ENCODE measurements at regions not wholly inside any gene's neighbourhood (a gene's known extent, or its start where the extent isn't known, plus 50 kb on each side); places are given as distances from the start of the nearest gene placed in this dataset.

- H3K36me3 ChIP-seq (ENCODE audit: control insufficient read depth in 2 of 2, insufficient read depth in 1 of 2, low read length in 2 of 2): no peaks in the 10 kb centered on the region
- no peak for TF ChIP-seq MYNN (tag by site-specific recombination; IDR thresholded peaks at IDR 0.05; ENCODE audit: borderline replicate concordance)
- TF ChIP-seq ZNF585B (tag by site-specific recombination; IDR thresholded peaks at IDR 0.05): no peak
- TF ChIP-seq ZNF792 (tag by site-specific recombination; IDR thresholded peaks at IDR 0.05): no peak
- no peak for TF ChIP-seq SETDB1 (IDR thresholded peaks at IDR 0.05; ENCODE audit: insufficient read length, low read length)
- TF ChIP-seq, protein P1, sequence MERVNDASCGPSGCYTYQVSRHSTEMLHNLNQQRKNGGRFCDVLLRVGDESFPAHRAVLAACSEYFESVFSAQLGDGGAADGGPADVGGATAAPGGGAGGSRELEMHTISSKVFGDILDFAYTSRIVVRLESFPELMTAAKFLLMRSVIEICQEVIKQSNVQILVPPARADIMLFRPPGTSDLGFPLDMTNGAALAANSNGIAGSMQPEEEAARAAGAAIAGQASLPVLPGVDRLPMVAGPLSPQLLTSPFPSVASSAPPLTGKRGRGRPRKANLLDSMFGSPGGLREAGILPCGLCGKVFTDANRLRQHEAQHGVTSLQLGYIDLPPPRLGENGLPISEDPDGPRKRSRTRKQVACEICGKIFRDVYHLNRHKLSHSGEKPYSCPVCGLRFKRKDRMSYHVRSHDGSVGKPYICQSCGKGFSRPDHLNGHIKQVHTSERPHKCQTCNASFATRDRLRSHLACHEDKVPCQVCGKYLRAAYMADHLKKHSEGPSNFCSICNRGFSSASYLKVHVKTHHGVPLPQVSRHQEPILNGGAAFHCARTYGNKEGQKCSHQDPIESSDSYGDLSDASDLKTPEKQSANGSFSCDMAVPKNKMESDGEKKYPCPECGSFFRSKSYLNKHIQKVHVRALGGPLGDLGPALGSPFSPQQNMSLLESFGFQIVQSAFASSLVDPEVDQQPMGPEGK (tag by site-specific recombination; IDR thresholded peaks at IDR 0.05): no peak
- TF ChIP-seq ZNF623 (tag by site-specific recombination; IDR thresholded peaks at IDR 0.05): no peak
- no peak for TF ChIP-seq ZBTB10 (tag by site-specific recombination; IDR thresholded peaks at IDR 0.05)
- no peak for TF ChIP-seq KLF9 (tag by site-specific recombination; IDR thresholded peaks at IDR 0.05; ENCODE audit: low read depth)
- TF ChIP-seq, protein P2, sequence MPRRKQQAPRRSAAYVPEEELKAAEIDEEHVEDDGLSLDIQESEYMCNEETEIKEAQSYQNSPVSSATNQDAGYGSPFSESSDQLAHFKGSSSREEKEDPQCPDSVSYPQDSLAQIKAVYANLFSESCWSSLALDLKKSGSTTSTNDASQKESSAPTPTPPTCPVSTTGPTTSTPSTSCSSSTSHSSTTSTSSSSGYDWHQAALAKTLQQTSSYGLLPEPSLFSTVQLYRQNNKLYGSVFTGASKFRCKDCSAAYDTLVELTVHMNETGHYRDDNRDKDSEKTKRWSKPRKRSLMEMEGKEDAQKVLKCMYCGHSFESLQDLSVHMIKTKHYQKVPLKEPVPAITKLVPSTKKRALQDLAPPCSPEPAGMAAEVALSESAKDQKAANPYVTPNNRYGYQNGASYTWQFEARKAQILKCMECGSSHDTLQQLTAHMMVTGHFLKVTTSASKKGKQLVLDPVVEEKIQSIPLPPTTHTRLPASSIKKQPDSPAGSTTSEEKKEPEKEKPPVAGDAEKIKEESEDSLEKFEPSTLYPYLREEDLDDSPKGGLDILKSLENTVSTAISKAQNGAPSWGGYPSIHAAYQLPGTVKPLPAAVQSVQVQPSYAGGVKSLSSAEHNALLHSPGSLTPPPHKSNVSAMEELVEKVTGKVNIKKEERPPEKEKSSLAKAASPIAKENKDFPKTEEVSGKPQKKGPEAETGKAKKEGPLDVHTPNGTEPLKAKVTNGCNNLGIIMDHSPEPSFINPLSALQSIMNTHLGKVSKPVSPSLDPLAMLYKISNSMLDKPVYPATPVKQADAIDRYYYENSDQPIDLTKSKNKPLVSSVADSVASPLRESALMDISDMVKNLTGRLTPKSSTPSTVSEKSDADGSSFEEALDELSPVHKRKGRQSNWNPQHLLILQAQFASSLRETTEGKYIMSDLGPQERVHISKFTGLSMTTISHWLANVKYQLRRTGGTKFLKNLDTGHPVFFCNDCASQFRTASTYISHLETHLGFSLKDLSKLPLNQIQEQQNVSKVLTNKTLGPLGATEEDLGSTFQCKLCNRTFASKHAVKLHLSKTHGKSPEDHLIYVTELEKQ (tag by site-specific recombination; IDR thresholded peaks at IDR 0.05; ENCODE audit: borderline replicate concordance): no peak
- TF ChIP-seq ZNF488 (tag by site-specific recombination; IDR thresholded peaks at IDR 0.05): no peak
- TF ChIP-seq ZNF701 (tag by site-specific recombination; IDR thresholded peaks at IDR 0.05): no peak
- TF ChIP-seq AEBP2 (tag by site-specific recombination; IDR thresholded peaks at IDR 0.05; ENCODE audit: borderline replicate concordance): no peak
- TF ChIP-seq, protein P3, sequence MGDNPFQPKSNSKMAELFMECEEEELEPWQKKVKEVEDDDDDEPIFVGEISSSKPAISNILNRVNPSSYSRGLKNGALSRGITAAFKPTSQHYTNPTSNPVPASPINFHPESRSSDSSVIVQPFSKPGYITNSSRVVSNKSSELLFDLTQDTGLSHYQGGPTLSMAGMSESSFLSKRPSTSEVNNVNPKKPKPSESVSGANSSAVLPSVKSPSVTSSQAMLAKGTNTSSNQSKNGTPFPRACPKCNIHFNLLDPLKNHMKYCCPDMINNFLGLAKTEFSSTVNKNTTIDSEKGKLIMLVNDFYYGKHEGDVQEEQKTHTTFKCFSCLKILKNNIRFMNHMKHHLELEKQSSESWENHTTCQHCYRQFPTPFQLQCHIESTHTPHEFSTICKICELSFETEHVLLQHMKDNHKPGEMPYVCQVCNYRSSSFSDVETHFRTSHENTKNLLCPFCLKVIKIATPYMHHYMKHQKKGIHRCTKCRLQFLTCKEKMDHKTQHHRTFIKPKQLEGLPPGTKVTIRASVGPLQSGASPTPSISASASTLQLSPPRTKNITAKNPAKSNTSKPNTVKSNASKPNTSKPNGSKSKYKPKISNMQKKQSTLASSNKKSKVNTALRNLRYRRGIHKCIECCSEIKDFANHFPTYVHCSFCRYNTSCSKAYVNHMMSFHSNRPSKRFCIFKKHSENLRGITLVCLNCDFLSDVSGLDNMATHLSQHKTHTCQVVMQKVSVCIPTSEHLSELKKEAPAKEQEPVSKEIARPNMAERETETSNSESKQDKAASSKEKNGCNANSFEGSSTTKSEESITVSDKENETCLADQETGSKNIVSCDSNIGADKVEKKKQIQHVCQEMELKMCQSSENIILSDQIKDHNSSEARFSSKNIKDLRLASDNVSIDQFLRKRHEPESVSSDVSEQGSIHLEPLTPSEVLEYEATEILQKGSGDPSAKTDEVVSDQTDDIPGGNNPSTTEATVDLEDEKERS (tag by site-specific recombination; IDR thresholded peaks at IDR 0.05): no peak
- CTCF ChIA-PET: interaction anchor here (0.9 to 2.3 kb wide), 3 partner anchors 27 to 164 kb away, joined by 3 to 10 read pairs (median 4); no protein-coding TSS in a partner anchor
- no peaks in the 10 kb centered on the region; the same call in 1 of the 2 replicates for H3K4me1 ChIP-seq (ENCODE audit: control insufficient read depth, insufficient read depth, low read length)
- no peak overlapping the region for H3K27ac ChIP-seq (ENCODE audit: extremely low read depth, low read depth, low read length)
- POLR2A ChIA-PET: no interaction called here
- H3K4me3 ChIP-seq (ENCODE audit: low read depth, low read length): no peak overlapping the region
- H3K9me3 ChIP-seq (ENCODE audit: control insufficient read depth, insufficient read depth, low read depth, low read length): no peaks in the 10 kb centered on the region
Observed at GRCh38 chr17:77083531-77083930, 57.2 kb upstream of the SEC14L1 start.

Measured in HEK293 (cell line).